ENCODE measurements at regions not wholly inside any gene's neighbourhood (a gene's known extent, or its start where the extent isn't known, plus 50 kb on each side); places are given as distances from the start of the nearest gene placed in this dataset.

DNA sequence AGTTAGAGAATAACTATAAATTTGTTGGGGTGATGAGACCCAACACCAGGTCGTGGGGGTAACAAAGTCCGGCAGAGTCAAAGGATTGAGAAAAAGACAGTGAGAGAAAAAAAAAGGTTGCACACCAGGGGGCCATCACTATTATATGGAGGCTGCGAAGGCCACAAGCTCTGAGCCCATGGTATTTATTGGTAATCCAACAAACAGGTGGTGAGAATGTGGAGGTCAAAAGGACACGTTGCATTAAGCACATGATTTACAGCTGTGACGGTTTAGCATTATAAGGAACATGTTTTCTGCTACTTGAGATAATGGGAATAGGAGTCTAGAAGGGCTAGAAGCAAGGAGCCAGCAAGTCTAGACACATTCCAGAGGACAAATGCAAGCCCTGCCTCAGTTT is 2202.2 kb upstream of the C9orf72 start:
- TF ChIP-seq, protein P1, sequence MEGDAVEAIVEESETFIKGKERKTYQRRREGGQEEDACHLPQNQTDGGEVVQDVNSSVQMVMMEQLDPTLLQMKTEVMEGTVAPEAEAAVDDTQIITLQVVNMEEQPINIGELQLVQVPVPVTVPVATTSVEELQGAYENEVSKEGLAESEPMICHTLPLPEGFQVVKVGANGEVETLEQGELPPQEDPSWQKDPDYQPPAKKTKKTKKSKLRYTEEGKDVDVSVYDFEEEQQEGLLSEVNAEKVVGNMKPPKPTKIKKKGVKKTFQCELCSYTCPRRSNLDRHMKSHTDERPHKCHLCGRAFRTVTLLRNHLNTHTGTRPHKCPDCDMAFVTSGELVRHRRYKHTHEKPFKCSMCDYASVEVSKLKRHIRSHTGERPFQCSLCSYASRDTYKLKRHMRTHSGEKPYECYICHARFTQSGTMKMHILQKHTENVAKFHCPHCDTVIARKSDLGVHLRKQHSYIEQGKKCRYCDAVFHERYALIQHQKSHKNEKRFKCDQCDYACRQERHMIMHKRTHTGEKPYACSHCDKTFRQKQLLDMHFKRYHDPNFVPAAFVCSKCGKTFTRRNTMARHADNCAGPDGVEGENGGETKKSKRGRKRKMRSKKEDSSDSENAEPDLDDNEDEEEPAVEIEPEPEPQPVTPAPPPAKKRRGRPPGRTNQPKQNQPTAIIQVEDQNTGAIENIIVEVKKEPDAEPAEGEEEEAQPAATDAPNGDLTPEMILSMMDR (conservative IDR thresholded peaks at IDR 0.05): no peak
- no peak for TF ChIP-seq ZFX (IDR thresholded peaks at IDR 0.05)

Data from C4-2B (cell line).